ENCODE measurements at regions not wholly inside any gene's neighbourhood (a gene's known extent, or its start where the extent isn't known, plus 50 kb on each side); places are given as distances from the start of the nearest gene placed in this dataset.

GRCh38 chr13:44809190-44809589 lies 180.1 kb downstream of the NUFIP1 start:
- TF ChIP-seq CTCF (IDR thresholded peaks at IDR 0.05; ENCODE audit: low read length) = no peak
- no peak for TF ChIP-seq EZH2 (optimal IDR thresholded peaks at IDR 0.05; ENCODE audit: low read depth, low read length)
- TF ChIP-seq EZH2phosphoT487 (IDR thresholded peaks at IDR 0.05; ENCODE audit: low read length) = no peak
